ENCODE measurements at regions not wholly inside any gene's neighbourhood (a gene's known extent, or its start where the extent isn't known, plus 50 kb on each side); places are given as distances from the start of the nearest gene placed in this dataset.

GRCh38 chr18:45526114-45526841 lies 89.0 kb upstream of the SLC14A2 start:
- no peak for DNase-seq (ENCODE audit: low read depth)

GRCh38 chr18:45527891-45528290 lies 87.4 kb upstream of the SLC14A2 start:
- DNase-seq (ENCODE audit: low read depth), result no peak

- no peak for DNase-seq (ENCODE audit: low read depth)
These were observed 86.5 kb upstream of the SLC14A2 start for GRCh38 chr18:45528712-45529336.

- DNase-seq (ENCODE audit: low read depth), result no peak
These were observed 76.8 kb upstream of the SLC14A2 start for GRCh38 chr18:45538444-45538843.

- DNase-seq (ENCODE audit: low read depth), result no peak
These were observed 75.8 kb upstream of the SLC14A2 start for GRCh38 chr18:45539491-45539891.

GRCh38 chr18:45540125-45540524 lies 75.2 kb upstream of the SLC14A2 start:
- DNase-seq (ENCODE audit: low read depth), result no peak

GRCh38 chr18:45541421-45541820 lies 73.9 kb upstream of the SLC14A2 start:
- DNase-seq (ENCODE audit: low read depth), result no peak

- DNase-seq (ENCODE audit: low read depth), result no peak
These were observed 73.2 kb upstream of the SLC14A2 start for GRCh38 chr18:45542043-45542442.

GRCh38 chr18:45547910-45548309 lies 67.4 kb upstream of the SLC14A2 start:
- DNase-seq (ENCODE audit: low read depth), result no peak

GRCh38 chr18:45548614-45549013 lies 66.7 kb upstream of the SLC14A2 start:
- DNase-seq (ENCODE audit: low read depth), result no peak

GRCh38 chr18:45549290-45549689 lies 66.0 kb upstream of the SLC14A2 start:
- DNase-seq (ENCODE audit: low read depth), result no peak

- DNase-seq (ENCODE audit: low read depth), result no peak
These were observed 64.0 kb upstream of the SLC14A2 start for GRCh38 chr18:45551142-45551815.

GRCh38 chr18:45553723-45554388 lies 61.4 kb upstream of the SLC14A2 start:
- DNase-seq (ENCODE audit: low read depth), result no peak

GRCh38 chr18:45554389-45554737 lies 60.9 kb upstream of the SLC14A2 start:
- DNase-seq (ENCODE audit: low read depth), result no peak

GRCh38 chr18:45556222-45556621 lies 59.1 kb upstream of the SLC14A2 start:
- no peak for DNase-seq (ENCODE audit: low read depth)

- no peak for DNase-seq (ENCODE audit: low read depth)
These were observed 58.0 kb upstream of the SLC14A2 start for GRCh38 chr18:45557287-45557686.

- no peak for DNase-seq (ENCODE audit: low read depth)
These were observed 57.5 kb upstream of the SLC14A2 start for GRCh38 chr18:45557779-45558178.

- no peak for DNase-seq (ENCODE audit: low read depth)
These were observed 56.0 kb upstream of the SLC14A2 start for GRCh38 chr18:45559258-45559657.

GRCh38 chr18:45560870-45561269 lies 54.4 kb upstream of the SLC14A2 start:
- no peak for DNase-seq (ENCODE audit: low read depth)

- no peak for DNase-seq (ENCODE audit: low read depth)
These were observed 52.5 kb upstream of the SLC14A2 start for GRCh38 chr18:45562567-45563479.

- no peak for DNase-seq (ENCODE audit: low read depth)
These were observed 49.9 kb upstream of the SLC14A2 start for GRCh38 chr18:45565280-45565970.
